Keratinocyte (primary cell): ENCODE measurements at regions not wholly inside any gene's neighbourhood (a gene's known extent, or its start where the extent isn't known, plus 50 kb on each side); places are given as distances from the start of the nearest gene placed in this dataset.

Experiments used
- DNase-seq: peaks from one replicate; pipeline ENCODE4 v3.0.0-alpha.2; 2011; ENCODE audit warnings: low read depth, missing footprints, low spot score
- FAIRE-seq: peaks from 2 replicates; lab custom pipeline; 2011; peaks lifted over from hg19 to GRCh38; lab: Jason Lieb, UNC
- H2AFZ ChIP-seq: 2 replicates; pipeline ENCODE4 v1.6.0; 2012; ENCODE audit warnings: low read length, control low read depth, inconsistent platforms; ENCODE audit not compliant: control insufficient read depth
- H3K27ac ChIP-seq: 2 replicates; pipeline ENCODE4 v1.5.1; 2011; ENCODE audit warnings: low read length; ENCODE audit not compliant: control insufficient read depth, insufficient read depth
- H3K27me3 ChIP-seq: 3 replicates; pipeline ENCODE4 v1.6.0; 2011; ENCODE audit warnings: low read length; ENCODE audit not compliant: control insufficient read depth, insufficient read depth; ENCODE audit errors: extremely low read depth
- H3K36me3 ChIP-seq, 2 experiments: 2 replicates in 1 of 2; 3 replicates in 1 of 2; pipeline ENCODE4 v1.5.1; 2011; ENCODE audit warnings: low read length in 2 of 2, mild to moderate bottlenecking in 1 of 2; ENCODE audit not compliant: control insufficient read depth in 2 of 2, insufficient read depth in 2 of 2; ENCODE audit errors: extremely low read depth in 1 of 2
- H3K4me1 ChIP-seq: 3 replicates; pipeline ENCODE4 v1.5.1; 2011; ENCODE audit warnings: low read length; ENCODE audit not compliant: control insufficient read depth, insufficient read depth; ENCODE audit errors: extremely low read depth
- H3K4me2 ChIP-seq: 3 replicates; pipeline ENCODE4 v1.6.0; 2011; ENCODE audit warnings: low read depth, low read length; ENCODE audit not compliant: control insufficient read depth, insufficient read depth; ENCODE audit errors: extremely low read depth
- H3K4me3 ChIP-seq, 3 experiments: fragments of 200-600 bp in 1 of 3; sonication (generic) in 1 of 3; 2 replicates in 2 of 3; 3 replicates in 1 of 3; pipeline ENCODE4 v1.5.1; 2011 to 2016; ENCODE audit warnings: low read length in 3 of 3, mild to moderate bottlenecking in 3 of 3, control low read depth in 2 of 3, inconsistent platforms in 1 of 3, low read depth in 1 of 3, mixed read lengths in 1 of 3, mixed run types in 1 of 3, moderate library complexity in 1 of 3; ENCODE audit not compliant: control insufficient read depth in 2 of 3, insufficient read depth in 2 of 3; ENCODE audit errors: extremely low read depth in 1 of 3
- H3K79me2 ChIP-seq: 2 replicates; pipeline ENCODE4 v1.6.0; 2012; ENCODE audit warnings: low read length; ENCODE audit not compliant: control insufficient read depth, insufficient read depth
- H3K9ac ChIP-seq: 3 replicates; pipeline ENCODE4 v1.6.0; 2011; ENCODE audit warnings: low read length; ENCODE audit not compliant: control insufficient read depth, insufficient read depth; ENCODE audit errors: extremely low read depth
- H3K9me1 ChIP-seq: 3 replicates; pipeline ENCODE4 v1.6.0; 2011; ENCODE audit warnings: low read length; ENCODE audit not compliant: control insufficient read depth, insufficient read depth; ENCODE audit errors: extremely low read depth
- H3K9me3 ChIP-seq: 2 replicates; pipeline ENCODE4 v1.5.1; 2012; ENCODE audit warnings: low read depth, low read length; ENCODE audit not compliant: control insufficient read depth
- H4K20me1 ChIP-seq: 3 replicates; pipeline ENCODE4 v1.6.0; 2011; ENCODE audit warnings: low read length; ENCODE audit not compliant: control insufficient read depth, insufficient read depth; ENCODE audit errors: extremely low read depth
- CTCF ChIP-seq, 3 experiments: IDR thresholded peaks in 1 of 3; conservative IDR thresholded peaks in 1 of 3; optimal IDR thresholded peaks in 1 of 3; 2 replicates in 2 of 3; 3 replicates in 1 of 3; pipeline versions ENCODE3 to v1.5.1; 2011; ENCODE audit warnings: low read length in 3 of 3, mild to moderate bottlenecking in 3 of 3, moderate library complexity in 2 of 3, control low read depth in 1 of 3, inconsistent platforms in 1 of 3; ENCODE audit not compliant: insufficient read depth in 2 of 3; ENCODE audit errors: extremely low read depth in 1 of 3
- EZH2 ChIP-seq: IDR thresholded peaks from one replicate; pipeline ENCODE4 v1.6.1; 2012; ENCODE audit warnings: inconsistent platforms, mild to moderate bottlenecking, low read length, moderate library complexity
- dilution Hi-C: fragments of 300-500 bp; cut with MboI; formaldehyde crosslinking; loops from one replicate; pipeline ENCODE4 v1.7.0; 2020; ENCODE audit warnings: low sequenced_read_pairs; ENCODE audit not compliant: extremely low pct_ligation_motif_present

DNA sequence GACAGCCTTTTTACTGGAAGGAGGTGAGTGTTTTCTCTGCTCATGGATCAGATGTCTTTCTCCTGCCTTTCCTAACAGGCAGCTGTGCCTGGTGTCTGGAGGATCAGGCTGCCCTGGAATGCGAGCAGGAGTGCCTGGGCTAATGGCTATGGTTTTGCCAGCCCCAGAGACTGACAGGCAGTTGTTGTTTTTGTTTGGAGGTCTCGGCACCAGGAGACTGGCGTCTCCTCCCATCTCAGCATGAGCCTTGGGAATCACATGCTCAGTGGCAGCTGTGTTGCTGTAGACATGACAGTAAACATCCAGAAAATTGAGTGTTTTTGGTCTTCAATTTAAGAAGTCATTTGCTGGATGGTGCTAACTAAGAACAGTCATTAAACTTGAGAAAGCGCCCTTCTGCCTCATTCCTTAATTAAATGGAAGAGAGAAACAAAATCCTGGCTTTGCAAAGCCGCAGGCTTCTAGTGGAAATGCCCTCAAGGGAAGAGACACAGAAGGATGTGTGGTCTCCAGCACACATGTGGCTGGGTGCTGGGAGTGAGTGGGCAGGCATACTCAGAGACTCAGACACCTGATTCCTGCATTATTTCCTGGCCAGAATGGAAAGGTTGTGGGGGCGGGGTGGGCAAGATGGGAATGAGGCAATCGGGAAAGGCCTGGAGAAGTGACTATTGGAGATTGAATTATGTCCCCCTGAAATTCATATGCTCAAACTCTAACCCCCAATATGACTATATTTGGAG is 97.0 kb upstream of the NMNAT3 start:
- Histone ChIP-seq H3K4me1 (peaks cover 5% of the 10 kb centered on the region), H3K9ac (no peak overlapping the region), H3K4me2 (no peak overlapping the region)

GRCh38 chr3:139772539-139773500 is 95.0 kb upstream of the NMNAT3 start:
- H3K4me2 ChIP-seq: no peak overlapping the region
- H3K4me1 ChIP-seq: peaks cover 5% of the 10 kb centered on the region
- TF ChIP-seq EZH2: no peak
- DNase-seq: peak; percentile 2
- H4K20me1 ChIP-seq: no peaks in the 10 kb centered on the region
- no peaks in the 10 kb centered on the region for H3K36me3 ChIP-seq
- no peak overlapping the region for H3K27ac ChIP-seq
- H3K4me3 ChIP-seq: no peak overlapping the region
- H3K9me1 ChIP-seq: no peaks in the 10 kb centered on the region
- H3K27me3 ChIP-seq: peaks cover 5% of the 10 kb centered on the region
- no peak overlapping the region for H3K9ac ChIP-seq
- no peaks in the 10 kb centered on the region for H3K79me2 ChIP-seq
- H2AFZ ChIP-seq: no peak overlapping the region
- dilution Hi-C loops: no loop called here
- no peaks in the 10 kb centered on the region for H3K9me3 ChIP-seq
- FAIRE-seq: no peak

More for the DNA sequence above, 97.0 kb upstream of the NMNAT3 start:
- Histone ChIP-seq H3K4me3 (no peak overlapping the region), H3K9me3 (no peaks in the 10 kb centered on the region), H3K27me3 (peaks cover 5% of the 10 kb centered on the region), H3K27ac (no peak overlapping the region), H4K20me1 (no peaks in the 10 kb centered on the region), H3K36me3 (no peaks in the 10 kb centered on the region), H3K79me2 (no peaks in the 10 kb centered on the region), H3K9me1 (no peaks in the 10 kb centered on the region), H2AFZ (no peak overlapping the region)
- DNase-seq (no peak), FAIRE-seq (no peak)
- TF ChIP-seq CTCF (optimal IDR thresholded peaks at IDR 0.05 in 1 of 3, IDR thresholded peaks at IDR 0.05 in 1 of 3, conservative IDR thresholded peaks at IDR 0.05 in 1 of 3; ENCODE audit: extremely low read depth in 1 of 3, insufficient read depth in 2 of 3, low read length in 3 of 3) (no peak), EZH2 (no peak)
- dilution Hi-C loops: no loop called here
